ENCODE measurements at regions not wholly inside any gene's neighbourhood (a gene's known extent, or its start where the extent isn't known, plus 50 kb on each side); places are given as distances from the start of the nearest gene placed in this dataset.

- TF ChIP-seq, protein P1, sequence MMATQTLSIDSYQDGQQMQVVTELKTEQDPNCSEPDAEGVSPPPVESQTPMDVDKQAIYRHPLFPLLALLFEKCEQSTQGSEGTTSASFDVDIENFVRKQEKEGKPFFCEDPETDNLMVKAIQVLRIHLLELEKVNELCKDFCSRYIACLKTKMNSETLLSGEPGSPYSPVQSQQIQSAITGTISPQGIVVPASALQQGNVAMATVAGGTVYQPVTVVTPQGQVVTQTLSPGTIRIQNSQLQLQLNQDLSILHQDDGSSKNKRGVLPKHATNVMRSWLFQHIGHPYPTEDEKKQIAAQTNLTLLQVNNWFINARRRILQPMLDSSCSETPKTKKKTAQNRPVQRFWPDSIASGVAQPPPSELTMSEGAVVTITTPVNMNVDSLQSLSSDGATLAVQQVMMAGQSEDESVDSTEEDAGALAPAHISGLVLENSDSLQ (IDR thresholded peaks at IDR 0.05): no peak
- TF ChIP-seq YBX1 (IDR thresholded peaks at IDR 0.05): no peak
- TF ChIP-seq STAT3 (IDR thresholded peaks at IDR 0.05; ENCODE audit: low read depth, low read length): no peak
- no peak for TF ChIP-seq USF1 (IDR thresholded peaks at IDR 0.05; ENCODE audit: borderline replicate concordance, extremely low read length, insufficient read depth, low read depth, low read length)
- no peak for TF ChIP-seq CTCF (IDR thresholded peaks at IDR 0.05 in 2 of 3, conservative IDR thresholded peaks at IDR 0.05 in 1 of 3; ENCODE audit: control insufficient read depth in 2 of 3, extremely low read depth in 1 of 3, insufficient read depth in 1 of 3, low read depth in 3 of 3, low read length in 3 of 3)
- no peak for TF ChIP-seq MYB (IDR thresholded peaks at IDR 0.05; ENCODE audit: borderline replicate concordance, low read depth, low read length)
- no peak for TF ChIP-seq POLR2AphosphoS2 (IDR thresholded peaks at IDR 0.05; ENCODE audit: low read depth, low read length)
Measured at GRCh38 chr7:118861581-118861980, 637.1 kb downstream of the ANKRD7 start (continued).

- FAIRE-seq (no peak), DNase-seq (ENCODE audit: low read depth, low spot score) (no peak), ATAC-seq (no peak)
- no peak for TF ChIP-seq MAX (IDR thresholded peaks at IDR 0.05; ENCODE audit: low read depth, low read length)
- no peak for TF ChIP-seq NFXL1 (IDR thresholded peaks at IDR 0.05; ENCODE audit: borderline replicate concordance)
- TF ChIP-seq BACH1 (IDR thresholded peaks at IDR 0.05; ENCODE audit: borderline replicate concordance): no peak
- H3K36me3 ChIP-seq (ENCODE audit: control insufficient read depth in 2 of 2, insufficient read depth in 2 of 2, low read length in 1 of 2): no peaks in the 10 kb centered on the region
- H3K4me3 ChIP-seq: no peak overlapping the region
- SMC1A ChIA-PET (ENCODE audit: uncharacterized antibody, unreplicated experiment): no interaction called here
- H3K4me2 ChIP-seq (ENCODE audit: control insufficient read depth, insufficient read depth): no peak overlapping the region
- 0% methylated on average over 1 of the region's 1 CpG for WGBS (ENCODE audit: insufficient coverage, insufficient replicate concordance, low lambda C conversion rate, missing lambda C conversion rate)
- intact Hi-C loops (cut with micrococcal nuclease; ENCODE audit: unreplicated experiment): no loop called here
- H3K79me2 ChIP-seq (ENCODE audit: control insufficient read depth, insufficient read depth, low read length): no peaks in the 10 kb centered on the region
- no TSS peak for BruUV-seq (replicated peaks)
- POLR2A ChIA-PET: no interaction called here
- H2AFZ ChIP-seq (ENCODE audit: control insufficient read depth, low read depth, low read length): no peak overlapping the region
- H3K27ac ChIP-seq (ENCODE audit: control insufficient read depth, insufficient read depth): no peak overlapping the region
- H3K27me3 ChIP-seq (replicated peaks in 1 of 2; ENCODE audit: control insufficient read depth in 2 of 2, insufficient read depth in 2 of 2, low read length in 1 of 2): no peaks in the 10 kb centered on the region
- no peaks in the 10 kb centered on the region for H3K9me3 ChIP-seq (replicated peaks; ENCODE audit: control insufficient read depth, insufficient read depth, low read length)
- RAD21 ChIA-PET (ENCODE audit: unreplicated experiment): no interaction called here
- H4K20me1 ChIP-seq (ENCODE audit: control insufficient read depth, insufficient read depth): no peaks in the 10 kb centered on the region
- in situ Hi-C loops (cut with MboI): no loop called here
- H3K9ac ChIP-seq (ENCODE audit: control insufficient read depth, insufficient read depth, low read length): no peak overlapping the region
- no peaks in the 10 kb centered on the region for H3K4me1 ChIP-seq (ENCODE audit: control insufficient read depth, insufficient read depth, low read length)
- CTCF ChIA-PET: no interaction called here
Measured at GRCh38 chr7:118862740-118863139, 638.2 kb downstream of the ANKRD7 start.
